LNCaP clone FGC (cell line): ENCODE measurements at regions not wholly inside any gene's neighbourhood (a gene's known extent, or its start where the extent isn't known, plus 50 kb on each side); places are given as distances from the start of the nearest gene placed in this dataset.
"Not testable (repeated sequence)": the region's sequence is repeated elsewhere in the genome, so short reads cannot be mapped to it uniquely, and the experiment has no call there.

Experiments
- DNase-seq: peaks from one replicate; pipeline ENCODE4 v3.0.0-alpha.2; 2011; ENCODE audit warnings: low read depth
- H3K4me3 ChIP-seq: 2 replicates; pipeline ENCODE4 v1.5.1; 2011; ENCODE audit warnings: mild to moderate bottlenecking, low read depth, low read length, control low read depth
- CTCF ChIP-seq: IDR thresholded peaks from 2 replicates; pipeline ENCODE4 v1.5.1; 2012; ENCODE audit warnings: mild to moderate bottlenecking; ENCODE audit not compliant: control insufficient read depth, insufficient read depth; ENCODE audit errors: extremely low read depth

- H3K4me3 ChIP-seq = no peak overlapping the region
- no peak for TF ChIP-seq CTCF
- DNase-seq = no peak
Observed at GRCh38 chr20:29790510-29790909, 1467.0 kb upstream of the DEFB115 start.

- H3K4me3 ChIP-seq, DNase-seq: not testable (repeated sequence)
Observed at GRCh38 chr20:29831508-29831907, 1426.0 kb upstream of the DEFB115 start.

GRCh38 chr20:29868014-29868413 is 1389.5 kb upstream of the DEFB115 start:
- H3K4me3 ChIP-seq, DNase-seq: not testable (repeated sequence)

GRCh38 chr20:29868688-29869087 is 1388.8 kb upstream of the DEFB115 start:
- not testable (repeated sequence) for DNase-seq, H3K4me3 ChIP-seq

- not testable (repeated sequence) for DNase-seq
Observed at GRCh38 chr20:29871816-29872215, 1385.6 kb upstream of the DEFB115 start.

GRCh38 chr20:29873946-29874345 is 1383.5 kb upstream of the DEFB115 start:
- no peak for TF ChIP-seq CTCF
- no peak for DNase-seq
- no peak overlapping the region for H3K4me3 ChIP-seq

More at GRCh38 chr20:29871816-29872215, 1385.6 kb upstream of the DEFB115 start:
- not testable (repeated sequence) for H3K4me3 ChIP-seq

- no peak overlapping the region for H3K4me3 ChIP-seq
- no peak for TF ChIP-seq CTCF
- no peak for DNase-seq
Observed at GRCh38 chr20:29874476-29875202, 1382.8 kb upstream of the DEFB115 start.

GRCh38 chr20:29875321-29876083 is 1382.0 kb upstream of the DEFB115 start:
- H3K4me3 ChIP-seq, DNase-seq: not testable (repeated sequence)

- DNase-seq, H3K4me3 ChIP-seq: not testable (repeated sequence)
Observed at GRCh38 chr20:29876084-29876910, 1381.2 kb upstream of the DEFB115 start.

- no peak for TF ChIP-seq CTCF
- H3K4me3 ChIP-seq = no peak overlapping the region
- no peak for DNase-seq
Observed at GRCh38 chr20:29876911-29877285, 1380.6 kb upstream of the DEFB115 start.

- H3K4me3 ChIP-seq = peak overlapping the region; percentile 50
- DNase-seq = not testable (repeated sequence)
Observed at GRCh38 chr20:29877411-29878280, 1379.8 kb upstream of the DEFB115 start.
